NT2/D1 (cell line): ENCODE measurements at regions not wholly inside any gene's neighbourhood (a gene's known extent, or its start where the extent isn't known, plus 50 kb on each side); places are given as distances from the start of the nearest gene placed in this dataset.

ENCODE experiments used
- DNase-seq: peaks from one replicate; pipeline ENCODE4 v3.0.0-alpha.2; 2011; ENCODE audit warnings: low read depth, low spot score
- H3K27me3 ChIP-seq: 2 replicates; pipeline ENCODE4 v1.6.0; 2011; ENCODE audit warnings: mild to moderate bottlenecking; ENCODE audit not compliant: insufficient read length, insufficient read depth
- H3K36me3 ChIP-seq: 2 replicates; pipeline ENCODE4 v1.6.1; 2011; ENCODE audit warnings: mild to moderate bottlenecking, low read length, mixed read lengths; ENCODE audit not compliant: insufficient read depth, insufficient read length
- H3K4me1 ChIP-seq: 2 replicates; pipeline ENCODE4 v1.5.1; 2011; ENCODE audit not compliant: insufficient read depth, insufficient read length
- H3K4me3 ChIP-seq: 2 replicates; pipeline ENCODE4 v1.5.1; 2011; ENCODE audit warnings: low read depth; ENCODE audit not compliant: insufficient read length
- H3K9ac ChIP-seq: 2 replicates; pipeline ENCODE4 v1.6.0; 2011; ENCODE audit warnings: low read depth; ENCODE audit not compliant: insufficient read length
- H3K9me3 ChIP-seq: 2 replicates; pipeline ENCODE4 v1.5.1; 2011; ENCODE audit warnings: mild to moderate bottlenecking, low read length; ENCODE audit not compliant: insufficient read depth
- SUZ12 ChIP-seq: IDR thresholded peaks from 2 replicates; pipeline ENCODE4 v1.6.1; 2011; ENCODE audit not compliant: insufficient read length, insufficient read depth; ENCODE audit errors: extremely low read depth
- YY1 ChIP-seq: IDR thresholded peaks from 2 replicates; pipeline ENCODE4 v1.6.1; 2011; ENCODE audit not compliant: insufficient read length, insufficient read depth
- ZNF274 ChIP-seq: IDR thresholded peaks from 2 replicates; pipeline ENCODE4 v1.6.1; 2011; ENCODE audit warnings: mild to moderate bottlenecking, low read depth, low read length

DNA sequence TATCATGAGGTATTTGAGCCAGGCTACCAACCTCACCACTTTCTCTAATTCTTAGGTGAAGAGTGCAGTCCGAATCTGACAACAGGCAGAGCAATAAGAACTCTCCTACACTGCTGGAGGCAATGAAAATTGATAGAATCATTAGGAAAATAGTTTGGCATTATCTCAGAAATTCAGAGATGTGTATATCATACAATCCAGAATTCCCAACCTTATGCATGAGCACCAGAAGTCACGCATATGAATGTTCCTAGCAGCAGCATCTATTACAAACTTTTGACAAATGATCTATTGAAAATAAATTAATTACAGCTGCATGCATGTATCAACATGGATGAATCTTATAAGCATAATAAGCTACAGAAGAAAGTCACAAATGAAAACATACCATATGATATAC, 176.9 kb upstream of the CAMK1G start:
- Histone ChIP-seq H3K27me3 (no peaks in the 10 kb centered on the region), H3K9ac (no peak overlapping the region), H3K4me3 (no peak overlapping the region), H3K4me1 (peaks cover 9% of the 10 kb centered on the region), H3K9me3 (peaks cover 9% of the 10 kb centered on the region), H3K36me3 (no peaks in the 10 kb centered on the region)
- TF ChIP-seq YY1 (no peak), SUZ12 (no peak), ZNF274 (no peak)
- no peak for DNase-seq

DNA sequence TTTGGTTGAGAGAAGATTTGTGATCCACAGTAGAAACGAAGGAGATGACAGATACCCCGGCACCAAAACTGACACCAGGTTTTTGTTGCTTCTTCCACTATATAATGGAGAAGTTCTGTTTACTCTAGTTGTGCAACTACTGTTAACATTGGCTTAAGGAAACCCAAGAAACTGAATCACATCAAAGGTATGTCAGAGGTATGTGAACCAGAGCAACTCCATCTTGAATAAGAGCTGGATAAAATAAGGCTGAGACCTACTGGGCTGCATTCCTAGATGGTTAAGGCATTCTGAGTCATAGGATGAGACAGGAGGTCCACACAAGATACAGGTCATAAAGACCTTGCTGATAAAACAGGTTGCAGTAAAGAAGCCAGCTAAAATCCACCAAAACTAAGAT, 173.7 kb upstream of the CAMK1G start:
- Histone ChIP-seq H3K9ac (no peak overlapping the region), H3K4me3 (no peak overlapping the region), H3K36me3 (no peaks in the 10 kb centered on the region), H3K27me3 (no peaks in the 10 kb centered on the region), H3K9me3 (peaks cover 9% of the 10 kb centered on the region), H3K4me1 (peaks cover 3% of the 10 kb centered on the region)
- TF ChIP-seq ZNF274 (no peak), SUZ12 (no peak), YY1 (no peak)
- no peak for DNase-seq

DNA sequence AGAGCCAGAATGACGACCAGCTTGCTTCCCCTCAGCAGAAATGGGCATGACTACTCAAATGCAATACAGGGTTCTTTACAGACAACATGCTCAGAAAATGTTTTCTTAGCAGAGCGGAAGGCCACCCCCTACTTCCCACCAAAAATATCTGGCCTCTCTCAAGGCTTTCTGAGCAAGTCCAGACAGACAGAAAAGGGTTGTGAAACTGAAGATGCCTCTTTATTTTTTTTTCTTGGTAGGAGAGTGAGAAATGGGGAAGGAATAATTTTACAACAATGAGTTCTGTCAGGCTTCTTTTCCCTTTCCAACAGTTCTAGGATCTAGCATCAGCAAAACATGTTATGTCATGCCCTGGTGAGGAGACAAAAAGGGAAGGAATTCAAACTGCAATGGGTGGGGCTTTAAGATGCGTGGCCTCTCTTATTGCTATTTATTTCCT, 172.0 kb upstream of the CAMK1G start:
- Histone ChIP-seq H3K4me3 (no peak overlapping the region), H3K4me1 (peaks cover 3% of the 10 kb centered on the region), H3K27me3 (no peaks in the 10 kb centered on the region), H3K9ac (no peak overlapping the region), H3K9me3 (peaks cover 9% of the 10 kb centered on the region), H3K36me3 (no peaks in the 10 kb centered on the region)
- DNase-seq = no peak
- TF ChIP-seq SUZ12 (no peak), YY1 (no peak), ZNF274 (no peak)

DNA sequence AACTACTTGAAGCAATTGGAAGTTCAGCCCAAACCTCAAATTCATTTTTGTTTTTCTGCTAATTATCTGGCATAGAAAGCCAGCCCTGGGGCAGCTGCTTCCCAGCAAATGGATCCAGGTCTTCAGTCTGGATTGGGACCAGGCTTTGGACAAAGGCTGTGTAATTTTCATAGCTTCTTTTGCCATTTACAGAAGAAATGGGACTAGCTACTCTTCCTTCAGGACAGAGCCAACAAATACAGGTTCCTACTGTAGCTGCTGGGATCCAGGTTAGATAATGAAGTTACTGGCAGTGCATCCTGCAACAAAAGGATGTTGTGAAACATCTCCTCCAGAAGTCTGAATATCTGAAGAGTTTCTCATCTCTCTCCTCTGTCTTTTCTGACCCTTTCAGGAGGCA, 171.5 kb upstream of the CAMK1G start:
- Histone ChIP-seq H3K4me1 (peaks cover 3% of the 10 kb centered on the region), H3K27me3 (no peaks in the 10 kb centered on the region), H3K9ac (no peak overlapping the region), H3K36me3 (no peaks in the 10 kb centered on the region), H3K4me3 (no peak overlapping the region), H3K9me3 (peaks cover 9% of the 10 kb centered on the region)
- TF ChIP-seq SUZ12 (no peak), YY1 (no peak), ZNF274 (no peak)
- DNase-seq = no peak

DNA sequence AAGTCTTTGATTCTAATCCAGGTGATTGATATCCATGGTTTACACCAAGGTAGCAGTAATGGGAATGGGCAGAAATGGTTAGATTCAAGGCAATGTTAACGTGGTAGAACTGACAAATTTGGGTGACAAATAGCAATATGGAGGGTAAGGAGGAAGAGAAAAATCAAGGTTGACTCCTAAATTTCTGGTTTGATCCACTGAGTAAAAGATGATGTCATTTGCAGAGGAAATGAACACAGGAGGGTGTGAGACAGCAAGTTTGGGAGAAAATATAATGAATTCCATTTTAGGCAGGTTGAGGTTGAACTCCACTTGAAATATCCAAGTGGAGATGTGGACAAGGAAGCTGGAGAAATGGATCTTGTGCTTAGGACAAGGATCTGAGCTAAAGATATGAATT, 170.9 kb upstream of the CAMK1G start:
- Histone ChIP-seq H3K4me1 (peaks cover 3% of the 10 kb centered on the region), H3K4me3 (no peak overlapping the region), H3K27me3 (no peaks in the 10 kb centered on the region), H3K36me3 (no peaks in the 10 kb centered on the region), H3K9ac (no peak overlapping the region), H3K9me3 (peaks cover 9% of the 10 kb centered on the region)
- TF ChIP-seq ZNF274 = no peak
- no peak for TF ChIP-seq SUZ12
- no peak for TF ChIP-seq YY1
- DNase-seq = no peak

DNA sequence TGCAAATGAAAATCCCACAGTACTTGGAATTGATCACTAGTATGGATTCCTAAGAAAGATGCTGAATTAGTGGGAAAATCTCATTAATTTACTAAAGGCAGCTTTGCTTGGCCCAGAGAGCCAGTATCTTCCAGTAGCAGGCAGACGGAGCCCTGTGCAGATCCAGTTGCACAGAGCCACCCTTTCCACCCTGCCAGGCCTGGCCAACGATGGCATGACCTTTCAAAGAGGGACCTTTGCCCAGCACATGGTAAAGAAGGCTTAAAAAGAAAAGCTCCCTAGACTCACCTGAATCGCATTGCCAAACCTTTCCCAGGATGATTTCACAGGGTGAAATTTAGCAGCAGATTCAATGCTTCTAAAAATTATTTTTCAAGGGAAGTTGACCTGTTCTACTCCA, 170.5 kb upstream of the CAMK1G start:
- H3K9me3 ChIP-seq = peaks cover 4% of the 10 kb centered on the region; the same call in 1 of the 2 replicates
- TF ChIP-seq YY1 (no peak), SUZ12 (no peak), ZNF274 (no peak)
- no peak overlapping the region for H3K4me3 ChIP-seq
- peaks cover 3% of the 10 kb centered on the region for H3K4me1 ChIP-seq
- DNase-seq = no peak
- no peaks in the 10 kb centered on the region for H3K36me3 ChIP-seq
- no peak overlapping the region for H3K9ac ChIP-seq
- H3K27me3 ChIP-seq = no peaks in the 10 kb centered on the region

DNA sequence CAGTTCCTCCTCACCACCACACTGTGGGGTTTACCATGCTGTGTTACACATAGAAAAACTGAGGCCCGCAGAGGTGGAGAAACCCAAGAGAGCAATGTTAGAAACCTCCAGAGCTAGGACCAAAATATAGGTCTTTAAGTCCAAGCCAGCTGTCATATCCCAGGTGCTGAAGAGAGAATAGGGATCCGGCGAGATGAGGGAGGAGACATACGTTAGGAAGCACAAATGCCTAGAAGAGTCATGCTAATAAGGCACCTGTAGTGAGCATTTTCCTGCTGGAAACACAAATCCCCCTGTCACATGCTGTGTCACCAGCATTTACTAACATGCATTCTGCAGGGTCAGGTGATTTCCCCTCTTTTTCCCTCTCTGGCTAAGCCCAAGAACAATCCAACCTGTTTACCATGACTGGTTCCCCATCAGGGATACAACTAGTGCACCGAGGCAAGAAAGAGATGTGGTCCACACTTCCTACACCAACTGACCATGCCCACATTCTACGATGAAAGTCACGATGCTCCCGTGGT, 168.6 kb upstream of the CAMK1G start:
- no peak for DNase-seq
- H3K4me1 ChIP-seq = peaks cover 3% of the 10 kb centered on the region
- no peaks in the 10 kb centered on the region for H3K27me3 ChIP-seq
- no peak for TF ChIP-seq YY1
- H3K9me3 ChIP-seq = no peaks in the 10 kb centered on the region
- H3K9ac ChIP-seq = no peak overlapping the region
- H3K4me3 ChIP-seq = no peak overlapping the region
- no peaks in the 10 kb centered on the region for H3K36me3 ChIP-seq

DNA sequence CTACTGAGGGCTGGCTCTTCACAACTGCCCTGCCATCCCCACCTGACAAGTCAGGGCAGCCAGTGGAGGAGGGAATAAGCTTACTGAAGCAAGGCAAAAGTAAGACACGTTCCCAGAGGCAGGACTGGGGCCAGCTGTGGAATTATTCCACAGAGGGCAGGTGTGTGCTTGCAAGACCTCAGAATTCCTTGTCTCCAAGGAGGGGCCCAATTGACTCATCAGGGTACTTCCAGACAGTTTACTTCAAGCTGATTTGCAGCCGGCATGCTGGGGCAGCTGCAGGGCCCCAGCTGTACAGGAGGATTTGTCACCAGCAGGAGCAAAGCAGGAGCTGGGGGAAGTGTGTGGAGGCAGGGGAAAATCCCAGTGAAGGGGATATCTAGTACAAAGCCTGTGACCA, 167.5 kb upstream of the CAMK1G start:
- no peak for DNase-seq
- Histone ChIP-seq H3K27me3 (no peaks in the 10 kb centered on the region), H3K4me3 (no peak overlapping the region), H3K9me3 (no peaks in the 10 kb centered on the region), H3K36me3 (no peaks in the 10 kb centered on the region), H3K4me1 (peaks cover 3% of the 10 kb centered on the region), H3K9ac (no peak overlapping the region)
- TF ChIP-seq ZNF274 = no peak
- TF ChIP-seq SUZ12 = no peak
- no peak for TF ChIP-seq YY1
